GM12878 (cell line): ENCODE measurements at regions not wholly inside any gene's neighbourhood (a gene's known extent, or its start where the extent isn't known, plus 50 kb on each side); places are given as distances from the start of the nearest gene placed in this dataset.

Experiments
- ATAC-seq: fragments of 200-7000 bp; cut with Tn5 transposase; 3 replicates; pipeline ENCODE4 v1.9.1; 2020; ENCODE audit warnings: mild to moderate bottlenecking, moderate library complexity
- BruUV-seq: library from RNA; stranded (reverse); fragments of 400-500 nt; replicated peaks from 2 replicates; lab custom pipeline; 2021; lab: Mats Ljungman, UMichigan
- CTCF ChIA-PET: fragments of 300-600 bp; sonication (Branson Sonifier 250); formaldehyde crosslinking; extraction: SDS; loops from one replicate; lab custom pipeline; 2021; ENCODE audit warnings: inconsistent platforms; lab: Yijun Ruan, JAX
- POLR2A ChIA-PET: fragments of 350-600 bp; formaldehyde crosslinking; extraction: SDS; loops from one replicate; lab custom pipeline; 2021; ENCODE audit warnings: inconsistent platforms; lab: Charles Lee
- RAD21 ChIA-PET: fragments of 300-600 bp; sonication (Branson Sonifier 250); formaldehyde crosslinking; loops from one replicate; lab custom pipeline; 2023; ENCODE audit warnings: antibody characterized with exemption; ENCODE audit not compliant: unreplicated experiment; lab: Charles Lee
- SMC1A ChIA-PET: fragments of 300-600 bp; sonication (Branson Sonifier 250); formaldehyde crosslinking; loops from one replicate; lab custom pipeline; 2023; ENCODE audit not compliant: unreplicated experiment, uncharacterized antibody; lab: Charles Lee
- DNase-seq: peaks from one replicate; pipeline ENCODE4 v3.0.0-alpha.2; 2011; ENCODE audit warnings: low read depth, low spot score
- FAIRE-seq: peaks from 3 replicates; lab custom pipeline; 2011; peaks lifted over from hg19 to GRCh38; lab: Jason Lieb, UNC
- H2AFZ ChIP-seq: 2 replicates; pipeline ENCODE4 v1.6.0; 2011; ENCODE audit warnings: low read depth, low read length, control low read depth; ENCODE audit not compliant: control insufficient read depth
- H3K27ac ChIP-seq: 2 replicates; pipeline ENCODE4 v1.5.1; 2011; ENCODE audit warnings: control low read depth; ENCODE audit not compliant: control insufficient read depth, insufficient read depth
- H3K27me3 ChIP-seq, 2 experiments: replicated peaks in 1 of 2; 2 replicates each; pipeline versions ENCODE4 v1.6.0 to v1.6.1; 2011; ENCODE audit warnings: low read length in 1 of 2; ENCODE audit not compliant: control insufficient read depth in 2 of 2, insufficient read depth in 2 of 2
- H3K36me3 ChIP-seq, 2 experiments: 2 replicates each; pipeline ENCODE4 v1.5.1; 2011; ENCODE audit warnings: low read length in 1 of 2; ENCODE audit not compliant: control insufficient read depth in 2 of 2, insufficient read depth in 2 of 2
- H3K4me1 ChIP-seq: 2 replicates; pipeline ENCODE4 v1.6.1; 2011; ENCODE audit warnings: mild to moderate bottlenecking, low read length, moderate library complexity, mixed read lengths; ENCODE audit not compliant: control insufficient read depth, insufficient read depth
- H3K4me2 ChIP-seq: 2 replicates; pipeline ENCODE4 v1.6.0; 2011; ENCODE audit warnings: control low read depth; ENCODE audit not compliant: control insufficient read depth, insufficient read depth
- H3K4me3 ChIP-seq: fragments of 200-600 bp; sonication (generic); 2 replicates; pipeline ENCODE4 v1.5.1; 2016
- H3K79me2 ChIP-seq: 2 replicates; pipeline ENCODE4 v1.6.0; 2011; ENCODE audit warnings: low read length; ENCODE audit not compliant: control insufficient read depth, insufficient read depth
- H3K9ac ChIP-seq: 2 replicates; pipeline ENCODE4 v1.8.0; 2011; ENCODE audit warnings: low read length, control low read depth, mixed read lengths; ENCODE audit not compliant: control insufficient read depth, insufficient read depth
- H3K9me3 ChIP-seq: replicated peaks from 3 replicates; pipeline ENCODE4 v1.5.1; 2011; ENCODE audit warnings: mild to moderate bottlenecking, low read length; ENCODE audit not compliant: control insufficient read depth, insufficient read depth
- H4K20me1 ChIP-seq: 2 replicates; pipeline ENCODE4 v1.6.0; 2011; ENCODE audit not compliant: control insufficient read depth, insufficient read depth
- ATF7 ChIP-seq: fragments of 450-650 bp; IDR thresholded peaks from 2 replicates; pipeline ENCODE4 v1.6.1; 2016; ENCODE audit warnings: low read depth, mild to moderate bottlenecking
- CBX5 ChIP-seq: sonication (generic); IDR thresholded peaks from 2 replicates; pipeline ENCODE4 v1.6.1; 2016; ENCODE audit warnings: low read depth, moderate library complexity, mild to moderate bottlenecking, inconsistent platforms
- DPF2 ChIP-seq: fragments of 450-650 bp; IDR thresholded peaks from 2 replicates; pipeline ENCODE4 v1.6.1; 2017; ENCODE audit warnings: mild to moderate bottlenecking
- KDM1A ChIP-seq: fragments of 200-600 bp; sonication (generic); IDR thresholded peaks from 2 replicates; pipeline ENCODE4 v1.6.1; 2016; ENCODE audit warnings: borderline replicate concordance
- MYC ChIP-seq: IDR thresholded peaks from 2 replicates; pipeline ENCODE4 v1.6.1; 2011; ENCODE audit warnings: mild to moderate bottlenecking, low read length, moderate library complexity, inconsistent platforms; ENCODE audit not compliant: insufficient read depth, insufficient replicate concordance, insufficient read length, severe bottlenecking
- NR2C2 ChIP-seq: IDR thresholded peaks from 2 replicates; pipeline ENCODE4 v1.6.1; 2011; ENCODE audit warnings: borderline replicate concordance, low read depth; ENCODE audit not compliant: control insufficient read depth, insufficient read length
- PAX8 ChIP-seq: fragments of 450-650 bp; IDR thresholded peaks from 2 replicates; pipeline ENCODE4 v1.6.1; 2017; ENCODE audit warnings: mild to moderate bottlenecking, moderate library complexity
- RAD51 ChIP-seq: fragments of 450-650 bp; IDR thresholded peaks from 2 replicates; pipeline ENCODE4 v1.6.1; 2016; ENCODE audit warnings: moderate library complexity, mild to moderate bottlenecking, inconsistent platforms
- RFX5 ChIP-seq: IDR thresholded peaks from 2 replicates; pipeline ENCODE4 v1.6.1; 2011; ENCODE audit warnings: low read depth, low read length, improper control_type of control experiment
- RUNX3 ChIP-seq: IDR thresholded peaks from 2 replicates; pipeline ENCODE4 v1.6.1; 2012; ENCODE audit warnings: low read length, inconsistent platforms
- SUPT20H ChIP-seq: IDR thresholded peaks from 2 replicates; pipeline ENCODE4 v1.6.1; 2011; ENCODE audit warnings: low read depth, mild to moderate bottlenecking, low read length, moderate library complexity, borderline replicate concordance; ENCODE audit not compliant: control insufficient read depth
- SUZ12 ChIP-seq: fragments of 200-600 bp; sonication (generic); IDR thresholded peaks from one replicate; pipeline ENCODE4 v1.6.1; 2018; ENCODE audit warnings: antibody characterized with exemption, mild to moderate bottlenecking; ENCODE audit not compliant: unreplicated experiment
- TBL1XR1 ChIP-seq: IDR thresholded peaks from 2 replicates; pipeline ENCODE4 v1.6.1; 2012; ENCODE audit warnings: low read depth, low read length, improper control_type of control experiment
- YBX1 ChIP-seq: fragments of 450-650 bp; IDR thresholded peaks from 2 replicates; pipeline ENCODE4 v1.6.1; 2016; ENCODE audit warnings: antibody characterized with exemption
- WGBS: methylation state at CpG from one replicate; pipeline ENCODE4 v1.1.6; 2016; ENCODE audit warnings: low lambda C conversion rate; ENCODE audit not compliant: insufficient replicate concordance, insufficient coverage; ENCODE audit errors: missing lambda C conversion rate; 5-methylcytosine and 5-hydroxymethylcytosine counted together
- in situ Hi-C: fragments of 300-500 bp; cut with MboI; formaldehyde crosslinking; loops from 9 replicates; pipeline ENCODE4 v1.14.3; 2018; ENCODE audit warnings: mixed read lengths
- intact Hi-C: fragments of 100-400 bp; cut with micrococcal nuclease; formaldehyde crosslinking; loops from one replicate; pipeline ENCODE4 v1.14.2; 2022; ENCODE audit not compliant: unreplicated experiment

GRCh38 chr7:49669692-49670260, 103.7 kb upstream of the VWC2 start:
- in situ Hi-C loops = no loop called here
- DNase-seq = no peak
- H3K36me3 ChIP-seq = no peaks in the 10 kb centered on the region
- no peak overlapping the region for H3K4me2 ChIP-seq
- H3K79me2 ChIP-seq = no peaks in the 10 kb centered on the region
- H4K20me1 ChIP-seq = no peaks in the 10 kb centered on the region
- BruUV-seq = no TSS peak
- ChIA-PET SMC1A (no interaction called here), RAD21 (no interaction called here), POLR2A (no interaction called here), CTCF (interaction anchor here (1.6 kb wide), 1 partner anchor 21 kb away, joined by 3 read pairs; no protein-coding TSS in a partner anchor)
- intact Hi-C loops = no loop called here
- H3K9ac ChIP-seq = no peak overlapping the region
- no peak overlapping the region for H3K27ac ChIP-seq
- H3K9me3 ChIP-seq = no peaks in the 10 kb centered on the region
- no peaks in the 10 kb centered on the region for H3K27me3 ChIP-seq
- no peak for TF ChIP-seq TBL1XR1
- no peak for TF ChIP-seq RAD51
- no peak for TF ChIP-seq KDM1A
- TF ChIP-seq SUZ12 = no peak
- TF ChIP-seq ATF7 = no peak
- TF ChIP-seq YBX1 = no peak
- TF ChIP-seq RUNX3 = no peak
- TF ChIP-seq SUPT20H = no peak
- TF ChIP-seq MYC = no peak
- no peak for TF ChIP-seq PAX8
- no peak for TF ChIP-seq RFX5
- TF ChIP-seq CBX5 = no peak
- no peak for TF ChIP-seq DPF2
- TF ChIP-seq NR2C2 = no peak
- 33% methylated on average over 16 of the region's 16 CpGs for WGBS
- no peak overlapping the region for H3K4me3 ChIP-seq
- no peaks in the 10 kb centered on the region for H3K4me1 ChIP-seq
- ATAC-seq = no peak
- no peak overlapping the region for H2AFZ ChIP-seq
- no peak for FAIRE-seq
